OCI-LY1 (cell line): ENCODE measurements at regions not wholly inside any gene's neighbourhood (a gene's known extent, or its start where the extent isn't known, plus 50 kb on each side); places are given as distances from the start of the nearest gene placed in this dataset.

ENCODE experiments used
- H2AFZ ChIP-seq: fragments of 200-600 bp; sonication (generic), shearing (Covaris generic); 2 replicates; pipeline ENCODE4 v1.6.0; 2014; ENCODE audit warnings: antibody characterized with exemption, mild to moderate bottlenecking, low read length
- H3F3A ChIP-seq: fragments of 200-600 bp; sonication (generic), shearing (Covaris generic); 2 replicates; pipeline ENCODE4 v1.6.0; 2014; ENCODE audit warnings: mild to moderate bottlenecking, antibody characterized with exemption, low read length, moderate library complexity; ENCODE audit not compliant: insufficient read depth
- H3K27ac ChIP-seq: fragments of 200-600 bp; sonication (generic); 2 replicates; pipeline ENCODE4 v1.5.1; 2014; ENCODE audit warnings: low read length, mixed run types, mild to moderate bottlenecking, low read depth; ENCODE audit not compliant: poor library complexity, severe bottlenecking
- H3K27me3 ChIP-seq: fragments of 200-600 bp; sonication (generic); 2 replicates; pipeline ENCODE4 v1.6.0; 2014; ENCODE audit warnings: antibody characterized with exemption, mild to moderate bottlenecking, low read length, moderate library complexity; ENCODE audit not compliant: insufficient read depth
- H3K36me3 ChIP-seq: fragments of 200-600 bp; sonication (generic); 2 replicates; pipeline ENCODE4 v1.6.1; 2014; ENCODE audit warnings: mild to moderate bottlenecking, antibody characterized with exemption, low read length, moderate library complexity, mixed read lengths; ENCODE audit not compliant: insufficient read depth
- H3K4me1 ChIP-seq: fragments of 200-600 bp; sonication (generic); 2 replicates; pipeline ENCODE4 v1.5.1; 2014; ENCODE audit warnings: mild to moderate bottlenecking, low read length, moderate library complexity; ENCODE audit not compliant: insufficient read depth, severe bottlenecking
- H3K4me2 ChIP-seq: fragments of 200-600 bp; sonication (generic), shearing (Covaris generic); 2 replicates; pipeline ENCODE4 v1.6.1; 2014; ENCODE audit warnings: low read length
- H3K4me3 ChIP-seq: fragments of 200-600 bp; sonication (generic); 2 replicates; pipeline ENCODE4 v1.5.1; 2014; ENCODE audit warnings: low read length, low read depth, mild to moderate bottlenecking, mixed read lengths; ENCODE audit not compliant: poor library complexity, severe bottlenecking
- H3K79me2 ChIP-seq: fragments of 200-600 bp; shearing (Covaris generic); 2 replicates; pipeline ENCODE4 v1.6.1; 2016; ENCODE audit warnings: mixed run types, low read length, mixed read lengths; ENCODE audit not compliant: insufficient read depth
- H3K9ac ChIP-seq: fragments of 200-600 bp; sonication (generic), shearing (Covaris generic); 2 replicates; pipeline ENCODE4 v1.6.1; 2014; ENCODE audit warnings: mild to moderate bottlenecking, low read length, mixed read lengths
- H3K9me2 ChIP-seq: fragments of 200-600 bp; sonication (generic), shearing (Covaris generic); 2 replicates; pipeline ENCODE4 v1.6.1; 2014; ENCODE audit warnings: low read depth, mild to moderate bottlenecking, low read length, mixed read lengths
- H3K9me3 ChIP-seq: fragments of 200-600 bp; shearing (Covaris generic); 2 replicates; pipeline ENCODE4 v1.6.1; 2014; ENCODE audit warnings: low read length, mixed read lengths
- H4K20me1 ChIP-seq: fragments of 200-600 bp; sonication (generic), shearing (Covaris generic); 2 replicates; pipeline ENCODE4 v1.6.0; 2016; ENCODE audit warnings: mild to moderate bottlenecking, low read length; ENCODE audit not compliant: insufficient read depth
- CTCF ChIP-seq: fragments of 200-600 bp; sonication (generic), shearing (Covaris generic); IDR thresholded peaks from 2 replicates; pipeline ENCODE4 v1.5.1; 2017; ENCODE audit warnings: mild to moderate bottlenecking, antibody characterized with exemption, low read length, moderate library complexity, mixed read lengths
- EZH2 ChIP-seq: fragments of 200-600 bp; sonication (generic), shearing (Covaris generic); IDR thresholded peaks from 2 replicates; pipeline ENCODE4 v1.8.0; 2017; ENCODE audit warnings: borderline replicate concordance, mixed run types, mild to moderate bottlenecking, antibody characterized with exemption, low read length, moderate library complexity, mixed read lengths

- Histone ChIP-seq H3K79me2 (no peaks in the 10 kb centered on the region), H4K20me1 (no peaks in the 10 kb centered on the region), H3F3A (no peaks in the 10 kb centered on the region), H3K27ac (no peak overlapping the region), H3K9ac (no peak overlapping the region), H2AFZ (no peak overlapping the region), H3K4me2 (no peak overlapping the region), H3K9me2 (no peaks in the 10 kb centered on the region), H3K36me3 (no peaks in the 10 kb centered on the region), H3K4me3 (no peak overlapping the region), H3K27me3 (no peaks in the 10 kb centered on the region), H3K4me1 (no peaks in the 10 kb centered on the region), H3K9me3 (no peaks in the 10 kb centered on the region)
- TF ChIP-seq EZH2 (no peak), CTCF (no peak)
These were observed 205.7 kb upstream of the BCOR start for GRCh38 chrX:40303256-40304077.

GRCh38 chrX:40300286-40300890, 202.6 kb upstream of the BCOR start:
- H3K36me3 ChIP-seq = no peaks in the 10 kb centered on the region
- no peak overlapping the region for H3K4me2 ChIP-seq
- H2AFZ ChIP-seq = no peak overlapping the region
- no peaks in the 10 kb centered on the region for H3K79me2 ChIP-seq
- no peaks in the 10 kb centered on the region for H4K20me1 ChIP-seq
- H3K9me3 ChIP-seq = no peaks in the 10 kb centered on the region
- H3K27ac ChIP-seq = no peak overlapping the region
- TF ChIP-seq EZH2 = no peak
- no peak for TF ChIP-seq CTCF
- no peaks in the 10 kb centered on the region for H3K9me2 ChIP-seq
- H3K27me3 ChIP-seq = no peaks in the 10 kb centered on the region
- H3K4me3 ChIP-seq = no peak overlapping the region
- H3F3A ChIP-seq = no peaks in the 10 kb centered on the region
- no peak overlapping the region for H3K9ac ChIP-seq
- no peaks in the 10 kb centered on the region for H3K4me1 ChIP-seq

- no peak overlapping the region for H3K27ac ChIP-seq
These were observed 201.9 kb upstream of the BCOR start for GRCh38 chrX:40299641-40300046.

More at GRCh38 chrX:40299641-40300046, 201.9 kb upstream of the BCOR start:
- Histone ChIP-seq H3K9ac (no peak overlapping the region), H4K20me1 (no peaks in the 10 kb centered on the region), H3K4me3 (no peak overlapping the region), H3K9me3 (no peaks in the 10 kb centered on the region), H3K79me2 (no peaks in the 10 kb centered on the region), H3F3A (no peaks in the 10 kb centered on the region), H3K4me2 (peak overlapping the region; percentile 18; the same call in 1 of the 2 replicates), H3K36me3 (no peaks in the 10 kb centered on the region), H3K9me2 (no peaks in the 10 kb centered on the region), H2AFZ (no peak overlapping the region), H3K4me1 (no peaks in the 10 kb centered on the region), H3K27me3 (no peaks in the 10 kb centered on the region)
- no peak for TF ChIP-seq CTCF
- TF ChIP-seq EZH2 = no peak
